ENCODE measurements at regions not wholly inside any gene's neighbourhood (a gene's known extent, or its start where the extent isn't known, plus 50 kb on each side); places are given as distances from the start of the nearest gene placed in this dataset.

- no peaks in the 10 kb centered on the region for H3K79me2 ChIP-seq
- no peak overlapping the region for H2AFZ ChIP-seq
- no peak for TF ChIP-seq CTCF (IDR thresholded peaks at IDR 0.05; ENCODE audit: poor library complexity)
- TF ChIP-seq EZH2 (IDR thresholded peaks at IDR 0.05; ENCODE audit: borderline replicate concordance), result no peak
- no peak for TF ChIP-seq EZH2phosphoT487 (IDR thresholded peaks at IDR 0.05; ENCODE audit: low read depth, severe bottlenecking, unreplicated experiment)
- no peaks in the 10 kb centered on the region for H3K27me3 ChIP-seq
- H4K20me1 ChIP-seq (ENCODE audit: insufficient read depth, poor library complexity, severe bottlenecking), result no peaks in the 10 kb centered on the region
- H3K4me3 ChIP-seq, result no peak overlapping the region
- no peaks in the 10 kb centered on the region for H3K36me3 ChIP-seq (replicated peaks; ENCODE audit: insufficient read depth, low read depth)
- no peaks in the 10 kb centered on the region for H3K4me1 ChIP-seq (ENCODE audit: insufficient read depth)
- no peak overlapping the region for H3K4me2 ChIP-seq
- H3K9me2 ChIP-seq (replicated peaks; ENCODE audit: insufficient read depth), result no peaks in the 10 kb centered on the region
- DNase-seq (ENCODE audit: low spot score), result no peak
- no peaks in the 10 kb centered on the region for H3K9me3 ChIP-seq (ENCODE audit: low read depth)
- 70% methylated on average over 7 of the region's 7 CpGs for WGBS (ENCODE audit: low lambda C conversion rate, missing lambda C conversion rate)
- H3K27ac ChIP-seq, result no peak overlapping the region
These were observed 146.3 kb upstream of the SP8 start for GRCh38 chr7:20932785-20933527.

DNA sequence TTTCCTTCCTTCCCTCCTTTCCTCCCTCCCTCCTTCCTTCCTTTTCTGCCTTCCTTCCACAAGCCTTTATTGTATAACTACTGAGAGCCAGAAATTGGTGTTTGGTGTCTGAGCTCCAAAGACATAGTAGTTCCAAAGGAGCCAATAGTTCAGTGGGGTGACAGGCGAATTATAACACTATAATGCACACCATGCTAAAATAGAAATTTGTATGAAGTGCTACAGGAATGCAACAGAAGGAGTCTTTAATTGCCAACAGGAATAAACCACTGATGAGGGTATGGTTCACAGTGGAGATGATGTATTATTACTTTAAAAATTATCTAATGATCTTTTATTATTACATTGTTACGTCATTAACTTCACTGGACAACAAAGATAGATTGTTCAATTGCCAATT is 158.8 kb upstream of the SP8 start:
- Histone ChIP-seq H3K4me2 (no peak overlapping the region), H3K79me2 (no peaks in the 10 kb centered on the region), H3K27me3 (no peaks in the 10 kb centered on the region), H4K20me1 (ENCODE audit: insufficient read depth, poor library complexity, severe bottlenecking) (no peaks in the 10 kb centered on the region), H3K4me1 (ENCODE audit: insufficient read depth) (no peaks in the 10 kb centered on the region), H3K9me2 (replicated peaks; ENCODE audit: insufficient read depth) (no peaks in the 10 kb centered on the region), H3K27ac (no peak overlapping the region), H3K36me3 (replicated peaks; ENCODE audit: insufficient read depth, low read depth) (no peaks in the 10 kb centered on the region), H3K9me3 (ENCODE audit: low read depth) (no peaks in the 10 kb centered on the region), H2AFZ (no peak overlapping the region), H3K4me3 (no peak overlapping the region)
- TF ChIP-seq CTCF (IDR thresholded peaks at IDR 0.05; ENCODE audit: poor library complexity) (no peak), EZH2 (IDR thresholded peaks at IDR 0.05; ENCODE audit: borderline replicate concordance) (no peak), EZH2phosphoT487 (IDR thresholded peaks at IDR 0.05; ENCODE audit: low read depth, severe bottlenecking, unreplicated experiment) (no peak)
- WGBS (ENCODE audit: low lambda C conversion rate, missing lambda C conversion rate), result 45% methylated on average over 2 of the region's 2 CpGs
- DNase-seq (ENCODE audit: low spot score), result no peak

DNA sequence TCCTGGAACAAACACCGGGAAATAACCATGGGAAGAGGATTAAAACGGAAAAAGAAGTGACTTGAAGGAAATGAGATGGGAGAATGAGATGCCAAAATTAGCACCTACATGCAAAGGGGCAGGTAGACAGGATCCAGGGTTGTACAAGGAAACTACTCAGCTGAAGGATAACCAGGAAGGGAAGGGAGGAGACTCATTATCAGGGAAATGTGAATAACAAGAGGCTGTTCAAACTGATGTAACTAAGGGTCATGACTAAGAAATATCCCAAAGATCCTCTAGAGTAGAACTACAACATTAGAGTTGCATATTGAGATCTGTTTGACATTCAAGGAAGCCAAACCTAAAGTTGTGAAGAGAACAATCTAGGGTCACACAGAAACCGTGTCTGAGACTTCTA is 166.2 kb upstream of the SP8 start:
- WGBS (ENCODE audit: low lambda C conversion rate, missing lambda C conversion rate), result 82% methylated on average over 3 of the region's 3 CpGs
- no peaks in the 10 kb centered on the region for H3K9me2 ChIP-seq (replicated peaks; ENCODE audit: insufficient read depth)
- no peak for DNase-seq (ENCODE audit: low spot score)
- no peaks in the 10 kb centered on the region for H3K79me2 ChIP-seq
- H3K36me3 ChIP-seq (replicated peaks; ENCODE audit: insufficient read depth, low read depth), result no peaks in the 10 kb centered on the region
- no peak overlapping the region for H3K4me2 ChIP-seq
- H3K27ac ChIP-seq, result no peak overlapping the region
- no peak for TF ChIP-seq EZH2phosphoT487 (IDR thresholded peaks at IDR 0.05; ENCODE audit: low read depth, severe bottlenecking, unreplicated experiment)
- TF ChIP-seq CTCF (IDR thresholded peaks at IDR 0.05; ENCODE audit: poor library complexity), result no peak
- no peak for TF ChIP-seq EZH2 (IDR thresholded peaks at IDR 0.05; ENCODE audit: borderline replicate concordance)
- no peaks in the 10 kb centered on the region for H4K20me1 ChIP-seq (ENCODE audit: insufficient read depth, poor library complexity, severe bottlenecking)
- no peaks in the 10 kb centered on the region for H3K27me3 ChIP-seq
- no peaks in the 10 kb centered on the region for H3K9me3 ChIP-seq (ENCODE audit: low read depth)
- H3K4me1 ChIP-seq (ENCODE audit: insufficient read depth), result no peaks in the 10 kb centered on the region
- H2AFZ ChIP-seq, result no peak overlapping the region
- no peak overlapping the region for H3K4me3 ChIP-seq
